Myocyte (in vitro differentiated cells): ENCODE measurements at regions not wholly inside any gene's neighbourhood (a gene's known extent, or its start where the extent isn't known, plus 50 kb on each side); places are given as distances from the start of the nearest gene placed in this dataset.
"Not testable (repeated sequence)": the region's sequence is repeated elsewhere in the genome, so short reads cannot be mapped to it uniquely, and the experiment has no call there.

Source experiments
- DNase-seq: peaks from one replicate; pipeline ENCODE4 v3.0.0-alpha.2; 2012; ENCODE audit warnings: low read depth

GRCh38 chr14:106714446-106715428 lies 1188.4 kb downstream of the TMEM121 start:
- DNase-seq: not testable (repeated sequence)

- DNase-seq: not testable (repeated sequence)
Measured at GRCh38 chr14:106717544-106717943, 1191.2 kb downstream of the TMEM121 start.

GRCh38 chr14:106719880-106720279 lies 1193.5 kb downstream of the TMEM121 start:
- not testable (repeated sequence) for DNase-seq

GRCh38 chr14:106721926-106722325 lies 1195.5 kb downstream of the TMEM121 start:
- DNase-seq: not testable (repeated sequence)

- DNase-seq: not testable (repeated sequence)
Measured at GRCh38 chr14:106722813-106723687, 1196.7 kb downstream of the TMEM121 start.

GRCh38 chr14:106727962-106728361 lies 1201.6 kb downstream of the TMEM121 start:
- DNase-seq: not testable (repeated sequence)

- DNase-seq: no peak
Measured at GRCh38 chr14:106728611-106729010, 1202.2 kb downstream of the TMEM121 start.

- no peak for DNase-seq
Measured at GRCh38 chr14:106729551-106729950, 1203.2 kb downstream of the TMEM121 start.

GRCh38 chr14:106733771-106734170 lies 1207.4 kb downstream of the TMEM121 start:
- no peak for DNase-seq

- DNase-seq: no peak
Measured at GRCh38 chr14:106737021-106737420, 1210.6 kb downstream of the TMEM121 start.

- no peak for DNase-seq
Measured at GRCh38 chr14:106738075-106738474, 1211.7 kb downstream of the TMEM121 start.

- DNase-seq: not testable (repeated sequence)
Measured at GRCh38 chr14:106738598-106739258, 1212.3 kb downstream of the TMEM121 start.

GRCh38 chr14:106741086-106741827 lies 1214.9 kb downstream of the TMEM121 start:
- DNase-seq: not testable (repeated sequence)

GRCh38 chr14:106745016-106745767 lies 1218.8 kb downstream of the TMEM121 start:
- DNase-seq: peak; percentile 3

- not testable (repeated sequence) for DNase-seq
Measured at GRCh38 chr14:106750089-106750488, 1223.7 kb downstream of the TMEM121 start.

- not testable (repeated sequence) for DNase-seq
Measured at GRCh38 chr14:106753751-106754150, 1227.4 kb downstream of the TMEM121 start.

GRCh38 chr14:106757444-106757843 lies 1231.1 kb downstream of the TMEM121 start:
- DNase-seq: not testable (repeated sequence)

GRCh38 chr14:106761886-106762816 lies 1235.8 kb downstream of the TMEM121 start:
- DNase-seq: not testable (repeated sequence)
